CD4-positive, alpha-beta T cell treated with Interferon gamma for 1 hour (primary cell): ENCODE measurements at regions not wholly inside any gene's neighbourhood (a gene's known extent, or its start where the extent isn't known, plus 50 kb on each side); places are given as distances from the start of the nearest gene placed in this dataset.
"Not testable (repeated sequence)": the region's sequence is repeated elsewhere in the genome, so short reads cannot be mapped to it uniquely, and the experiment has no call there.

Experiments used
- DNase-seq: peaks from one replicate; pipeline ENCODE4 v3.0.0-alpha.2; 2020

DNA sequence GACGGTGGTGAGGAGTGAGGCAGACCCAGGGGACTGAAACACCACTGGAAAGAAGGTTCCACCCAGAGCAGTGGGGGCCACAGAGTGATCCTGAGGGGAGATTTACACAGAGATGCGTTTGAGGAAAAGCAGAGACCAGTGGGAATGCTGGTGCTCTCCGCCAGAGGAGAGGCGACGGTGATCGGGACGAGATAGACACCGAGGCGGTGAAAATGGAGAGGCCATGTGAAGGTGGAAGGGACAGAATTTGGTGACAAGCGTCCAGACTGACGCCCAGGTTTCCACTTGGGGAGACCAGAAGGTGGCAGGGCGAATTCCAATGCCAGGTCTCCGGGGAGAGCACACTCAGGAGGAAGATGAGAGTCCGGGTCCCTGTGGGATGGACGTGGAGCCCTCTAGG lies 374.8 kb downstream of the CNTNAP3B start:
- DNase-seq = not testable (repeated sequence)

DNA sequence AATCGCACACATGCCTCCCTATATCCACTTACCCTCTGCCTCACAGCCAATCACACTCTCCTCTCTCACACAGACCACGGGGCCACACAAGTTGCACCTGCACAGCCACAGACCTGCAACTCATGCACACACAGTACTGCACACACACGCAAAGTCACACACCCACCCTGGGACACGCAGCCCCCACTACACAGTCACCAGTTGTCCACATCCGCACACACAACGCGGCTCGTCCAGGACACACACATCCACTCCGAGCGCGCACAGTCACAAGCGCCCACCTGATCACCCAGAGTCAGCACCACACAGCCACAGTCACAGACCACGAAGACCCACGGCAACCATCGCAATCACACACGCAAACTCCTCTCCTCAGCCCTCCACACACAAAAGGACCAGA lies 387.3 kb downstream of the CNTNAP3B start:
- DNase-seq = not testable (repeated sequence)

DNA sequence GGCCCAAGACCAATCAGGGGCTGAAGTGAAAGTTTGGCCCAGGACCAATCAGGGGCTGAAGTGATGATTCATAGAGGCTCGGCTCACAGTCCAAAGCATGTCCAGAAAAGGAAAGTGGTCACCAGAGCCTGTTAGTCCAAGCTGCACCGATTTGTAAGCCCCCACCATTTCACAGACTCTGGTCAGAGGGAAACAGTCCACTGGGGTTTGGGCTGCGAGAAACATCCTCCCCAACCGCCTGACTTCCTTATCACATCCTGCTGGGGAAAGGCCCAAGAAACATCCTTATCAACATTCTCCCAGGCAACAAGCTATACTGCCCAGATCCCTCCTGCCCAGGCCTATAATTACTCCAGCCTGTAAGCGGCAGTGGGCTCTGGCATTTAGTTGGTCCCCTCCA lies 388.1 kb downstream of the CNTNAP3B start:
- DNase-seq = not testable (repeated sequence)

DNA sequence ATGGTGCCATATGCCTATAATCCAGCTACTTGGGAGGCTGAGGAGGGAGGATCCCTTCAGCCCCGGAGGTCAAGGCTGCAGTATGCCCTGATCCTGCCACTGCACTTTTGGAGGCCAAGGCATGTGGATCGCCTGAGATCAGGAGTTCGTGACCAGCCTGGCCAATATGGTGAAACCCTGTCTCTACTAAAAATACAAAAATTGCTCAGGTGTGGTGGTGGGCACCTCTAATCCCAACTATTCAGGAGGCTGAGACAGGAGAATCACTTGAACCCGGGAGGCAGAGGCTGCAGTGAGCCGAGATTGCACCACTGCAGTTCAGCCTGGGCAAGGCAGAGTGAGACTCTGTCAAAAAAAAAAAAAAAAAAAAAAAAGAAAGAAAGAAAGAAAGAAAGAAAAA lies 390.5 kb downstream of the CNTNAP3B start:
- not testable (repeated sequence) for DNase-seq

DNA sequence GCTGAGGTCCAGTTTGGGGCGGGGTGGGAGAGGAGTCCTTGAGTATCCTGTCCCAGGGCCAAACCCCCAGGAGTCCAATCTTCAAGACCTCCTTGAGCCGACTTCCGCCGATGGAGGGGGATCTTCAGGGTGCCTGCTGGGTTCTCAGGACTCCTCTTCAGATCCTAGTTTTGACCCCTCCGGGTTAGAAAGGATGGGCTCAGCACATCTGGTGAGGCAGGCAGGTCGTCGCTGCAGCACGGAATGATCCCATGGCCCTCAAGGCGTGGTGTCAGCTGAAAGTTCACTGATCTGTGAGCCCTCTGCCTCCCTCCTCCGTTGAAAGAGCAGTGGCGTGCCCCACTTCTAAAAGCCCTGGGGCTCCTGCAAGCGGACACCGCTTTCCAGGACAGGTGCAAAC lies 430.0 kb downstream of the CNTNAP3B start:
- DNase-seq = not testable (repeated sequence)

DNA sequence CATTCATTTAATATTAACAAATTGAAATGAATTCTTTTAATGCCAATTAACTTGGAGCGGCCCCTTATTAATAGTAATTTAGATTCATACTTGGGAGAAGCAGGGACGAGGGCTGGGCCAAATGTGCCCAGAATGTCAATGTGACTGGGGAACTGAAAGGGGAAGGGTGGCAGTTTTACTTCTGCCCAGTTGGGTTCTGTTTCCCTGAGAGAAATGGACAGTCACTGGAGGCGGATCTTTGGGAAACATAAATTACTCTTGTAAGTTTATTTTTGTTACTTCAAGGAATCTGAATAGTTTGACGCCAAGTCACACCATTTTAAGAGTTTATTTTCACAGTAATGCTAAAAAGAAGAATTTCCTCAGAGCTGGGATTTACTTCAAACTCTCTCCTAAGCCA lies 432.1 kb downstream of the CNTNAP3B start:
- peak; percentile 5 for DNase-seq

DNA sequence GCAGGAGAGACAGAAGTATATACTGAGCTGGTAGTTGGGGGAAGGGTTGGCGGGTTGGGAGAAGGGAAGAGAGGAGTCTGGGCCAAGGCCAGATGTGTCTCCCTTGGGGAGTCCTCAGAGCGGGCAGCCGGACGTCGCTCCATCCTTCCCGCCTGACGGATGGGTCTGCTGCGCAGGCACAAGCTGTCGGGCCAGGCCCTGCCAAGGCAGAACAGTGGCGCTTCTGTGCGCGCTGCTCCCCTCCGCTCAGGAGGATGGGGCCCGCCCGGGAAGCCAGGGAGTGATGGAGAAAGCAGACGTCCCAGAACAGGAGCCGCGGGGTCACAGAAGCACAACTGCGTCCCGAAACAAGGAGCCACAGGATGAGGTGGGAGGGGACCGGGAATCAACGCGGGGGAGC lies 449.9 kb downstream of the CNTNAP3B start:
- DNase-seq = not testable (repeated sequence)

DNA sequence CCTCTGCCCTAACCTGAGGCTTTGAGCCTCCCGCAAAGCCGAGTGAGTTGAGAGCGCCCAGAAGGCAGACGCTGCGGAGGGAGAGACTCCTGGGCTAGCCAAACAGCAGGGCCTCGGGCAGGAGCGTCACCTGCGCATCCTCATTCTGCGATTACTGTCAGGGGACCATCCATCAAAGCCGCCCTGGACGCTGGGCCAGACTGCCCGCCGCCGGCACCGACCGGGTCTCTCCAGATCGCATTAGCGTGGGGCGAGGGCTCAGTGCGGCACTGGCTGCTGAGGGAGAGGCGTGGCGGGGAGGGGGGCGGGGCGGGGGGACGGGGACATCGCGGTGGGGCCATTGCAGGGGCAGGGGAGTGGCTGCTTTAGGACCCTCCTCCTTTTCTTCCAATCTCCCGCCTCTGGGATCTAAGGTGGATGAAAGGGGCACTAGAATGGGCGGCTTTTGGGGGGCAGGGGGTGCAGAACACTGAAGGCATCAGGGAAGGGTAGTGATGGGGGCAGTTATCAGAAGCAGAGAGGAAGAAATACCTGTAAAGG lies 465.7 kb downstream of the CNTNAP3B start:
- DNase-seq = not testable (repeated sequence)

DNA sequence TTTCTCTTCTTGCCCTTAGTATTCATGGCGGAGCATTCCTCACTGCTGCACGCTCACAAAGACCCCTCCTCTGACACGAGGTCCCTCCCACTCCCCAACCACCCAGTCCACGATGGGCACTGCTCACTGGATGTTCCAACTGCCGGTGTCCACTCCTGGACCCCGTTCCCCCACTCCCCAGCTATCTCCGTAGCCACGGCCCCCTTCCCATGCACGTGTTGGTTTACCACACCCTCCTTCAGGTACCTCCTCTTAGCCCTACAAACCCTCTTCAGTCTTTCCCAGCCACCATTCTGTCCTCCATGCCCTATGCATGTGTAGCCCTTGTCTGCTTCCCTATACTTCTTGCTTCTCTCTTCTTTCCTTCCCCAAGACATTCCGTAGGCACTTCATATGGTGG lies 469.6 kb upstream of the ZNG1F start:
- not testable (repeated sequence) for DNase-seq

DNA sequence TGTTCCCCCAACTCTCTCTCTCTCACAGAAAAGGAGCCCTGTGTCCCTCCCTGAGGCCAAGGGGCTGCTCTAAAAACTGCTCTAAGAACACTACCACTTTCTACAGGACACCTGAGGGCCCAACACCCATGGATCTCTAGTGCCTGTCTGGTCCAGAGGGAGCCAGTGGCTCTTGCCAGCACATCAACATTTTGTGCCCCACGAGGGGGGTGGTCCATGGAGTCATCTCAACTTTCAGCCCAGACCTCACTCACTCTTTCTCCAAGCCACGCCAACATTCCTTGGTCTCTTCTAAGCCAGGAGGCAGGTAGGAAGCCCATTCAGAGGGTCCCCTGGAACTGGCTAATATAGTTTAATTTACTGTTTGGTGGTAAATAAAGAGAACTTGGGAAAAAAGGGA lies 469.0 kb upstream of the ZNG1F start:
- not testable (repeated sequence) for DNase-seq

DNA sequence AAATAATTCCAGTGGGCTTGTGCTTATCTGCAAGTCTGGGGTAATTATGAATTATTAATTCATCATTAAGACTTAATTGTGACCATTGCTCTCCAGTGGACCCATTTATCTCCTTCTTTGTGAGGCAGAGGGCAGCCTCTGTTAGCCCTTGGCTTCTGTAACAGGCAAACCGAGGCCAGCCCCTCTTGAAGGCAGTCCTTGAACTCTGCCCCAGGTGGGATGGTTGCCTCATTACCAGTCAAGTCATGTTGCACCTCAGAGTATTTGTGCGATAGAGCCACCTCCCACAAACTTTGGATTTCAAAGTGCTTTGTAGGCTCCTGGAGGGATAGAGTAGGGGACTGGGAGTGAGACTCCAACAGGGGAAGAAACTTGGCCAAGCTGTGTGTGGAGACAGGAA lies 468.0 kb upstream of the ZNG1F start:
- not testable (repeated sequence) for DNase-seq

DNA sequence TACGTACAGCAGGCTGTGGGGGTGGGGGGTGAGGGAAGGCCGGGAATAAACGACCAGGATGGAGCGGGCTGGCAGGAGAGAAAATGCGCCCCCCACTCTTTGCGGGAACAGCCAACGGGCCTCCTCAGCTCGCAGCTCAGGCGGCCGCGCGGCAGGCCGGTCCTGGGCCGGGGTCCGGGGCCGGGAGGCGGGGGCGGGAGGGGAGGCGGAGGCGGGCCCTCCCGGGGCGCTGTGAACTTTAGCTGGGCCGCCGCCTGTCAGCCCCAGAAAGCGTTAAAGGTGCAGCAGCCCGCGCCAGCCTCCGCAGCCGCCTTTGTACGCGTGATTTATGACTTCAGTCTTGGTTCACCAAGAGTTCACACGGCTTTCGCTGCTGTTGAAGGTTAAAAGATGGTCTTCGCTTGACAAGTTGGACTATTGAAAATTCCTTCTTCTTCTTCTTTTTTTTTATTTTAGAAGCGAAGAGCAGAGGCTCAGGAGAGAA lies 466.0 kb upstream of the ZNG1F start:
- not testable (repeated sequence) for DNase-seq

DNA sequence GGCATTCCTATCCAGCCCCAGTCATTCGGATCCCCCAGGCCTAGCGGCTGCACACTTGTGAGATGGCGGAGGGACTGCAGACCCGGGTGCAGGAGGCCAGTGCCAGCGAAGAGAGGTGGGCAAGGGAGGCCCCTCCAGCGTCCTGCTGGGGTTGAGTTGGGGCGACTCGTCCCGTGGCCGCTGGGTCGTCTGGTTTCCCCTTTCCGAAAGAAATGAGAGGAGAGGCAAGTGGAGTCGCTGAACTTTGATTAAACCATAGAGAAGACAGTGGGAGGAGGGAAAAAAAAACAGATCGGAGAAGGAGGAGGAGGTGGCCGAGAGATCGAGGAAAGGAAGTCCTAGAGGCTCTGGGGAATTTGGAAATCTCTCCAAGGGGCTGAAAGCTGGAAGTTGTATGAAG lies 465.2 kb upstream of the ZNG1F start:
- DNase-seq = not testable (repeated sequence)

DNA sequence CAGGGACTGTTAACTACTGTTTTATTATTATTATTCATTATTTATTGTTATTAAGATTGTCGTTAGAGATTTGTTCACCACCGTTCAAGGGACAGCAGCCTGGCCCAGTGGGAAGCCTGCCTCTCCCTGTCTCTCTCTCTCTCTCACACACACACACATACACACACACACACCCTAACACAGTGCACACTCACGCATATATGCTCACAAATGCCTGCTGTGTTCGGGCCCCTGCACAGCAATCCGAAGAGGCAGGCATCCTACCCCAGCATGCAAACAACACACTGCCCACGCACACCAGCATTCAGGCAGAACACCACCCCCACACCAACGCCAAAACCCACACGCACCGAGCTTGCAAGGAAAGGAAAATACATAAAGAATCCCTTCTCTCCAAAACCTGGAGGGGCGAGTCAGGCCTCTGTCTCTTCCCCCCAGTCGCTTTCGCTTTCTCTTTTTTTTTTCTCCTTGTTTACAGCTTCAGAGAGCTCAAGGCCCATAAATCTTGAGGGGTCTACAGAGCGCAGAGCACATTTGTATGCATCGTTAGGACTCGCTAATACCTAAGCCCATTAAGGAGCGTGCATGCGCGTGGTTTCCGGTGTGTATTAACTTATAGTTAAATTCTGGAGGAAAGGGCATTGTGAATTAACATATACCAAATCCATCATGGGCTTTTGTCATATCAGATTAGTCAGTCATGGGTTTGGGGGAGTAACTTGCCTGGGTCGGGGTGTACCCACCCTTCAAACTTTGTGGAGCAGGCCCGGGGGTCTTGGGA lies 464.6 kb upstream of the ZNG1F start:
- DNase-seq = not testable (repeated sequence)

DNA sequence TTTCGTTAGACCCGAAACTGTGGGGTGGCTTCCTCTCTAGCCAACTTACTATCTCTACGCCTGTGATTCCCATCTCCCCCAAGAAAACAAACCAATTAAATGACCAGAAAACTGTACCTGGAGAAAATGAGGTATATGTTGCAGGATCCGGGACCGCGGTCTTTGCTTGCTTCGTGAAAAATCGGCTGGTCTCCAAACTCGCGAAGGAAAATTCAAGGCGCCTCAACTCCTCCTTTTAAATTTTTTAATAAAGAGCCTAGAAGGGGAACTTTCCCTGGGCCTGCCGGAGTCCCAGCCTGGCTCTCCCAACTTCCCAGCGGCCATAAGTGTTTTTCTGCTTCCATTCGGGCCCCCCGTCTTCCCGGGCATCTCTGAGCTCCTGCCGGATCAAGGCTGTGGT lies 463.7 kb upstream of the ZNG1F start:
- not testable (repeated sequence) for DNase-seq

DNA sequence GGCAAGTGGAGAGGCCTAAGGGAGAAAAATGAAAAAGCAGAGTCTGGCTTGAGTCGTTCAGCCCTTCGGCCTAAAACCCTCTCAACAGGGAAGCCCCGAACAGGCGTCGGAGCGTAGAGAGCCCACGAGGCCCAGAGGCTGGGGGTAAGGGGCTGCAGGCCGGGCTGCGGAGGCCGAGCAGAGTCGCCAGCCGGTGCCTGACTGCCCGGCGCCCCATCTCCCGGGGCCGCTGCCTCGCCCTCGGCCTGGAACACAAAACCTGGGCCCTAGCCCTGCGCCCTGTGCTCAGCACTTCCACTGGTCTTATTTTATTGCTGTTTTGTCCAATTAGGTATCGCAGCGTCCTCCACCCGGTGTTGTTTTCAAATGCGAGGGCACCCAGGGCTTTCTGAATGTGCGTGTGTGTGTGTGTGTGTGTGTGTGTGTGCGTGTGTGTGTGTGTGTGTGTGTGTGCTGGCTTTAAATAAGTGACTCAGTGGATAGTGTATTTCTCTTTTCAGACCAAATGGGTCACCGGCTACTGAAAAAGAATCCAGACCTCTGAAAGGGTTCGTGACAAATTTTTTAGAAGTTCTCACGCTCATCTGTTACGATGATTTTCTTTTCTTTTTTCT lies 463.1 kb upstream of the ZNG1F start:
- not testable (repeated sequence) for DNase-seq

DNA sequence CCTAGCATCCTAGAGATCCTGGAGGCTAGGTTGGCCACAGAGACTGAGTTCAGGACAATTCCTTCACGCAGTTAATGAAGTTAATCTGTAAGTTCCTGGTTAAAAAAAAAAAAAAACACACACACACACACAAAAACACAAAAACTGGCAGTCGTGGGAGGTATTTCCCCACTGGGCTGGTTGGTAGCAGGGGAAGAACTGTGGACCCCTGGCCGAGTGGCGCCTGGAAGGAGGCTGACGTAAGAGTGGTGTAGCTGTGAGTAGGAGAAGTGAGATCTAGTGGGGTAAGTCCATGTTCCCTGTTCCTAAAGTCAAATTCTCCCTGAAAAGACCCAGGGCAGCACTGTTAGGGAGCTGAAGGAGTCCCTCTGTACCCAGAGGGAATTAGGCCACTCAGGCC lies 461.0 kb upstream of the ZNG1F start:
- not testable (repeated sequence) for DNase-seq

DNA sequence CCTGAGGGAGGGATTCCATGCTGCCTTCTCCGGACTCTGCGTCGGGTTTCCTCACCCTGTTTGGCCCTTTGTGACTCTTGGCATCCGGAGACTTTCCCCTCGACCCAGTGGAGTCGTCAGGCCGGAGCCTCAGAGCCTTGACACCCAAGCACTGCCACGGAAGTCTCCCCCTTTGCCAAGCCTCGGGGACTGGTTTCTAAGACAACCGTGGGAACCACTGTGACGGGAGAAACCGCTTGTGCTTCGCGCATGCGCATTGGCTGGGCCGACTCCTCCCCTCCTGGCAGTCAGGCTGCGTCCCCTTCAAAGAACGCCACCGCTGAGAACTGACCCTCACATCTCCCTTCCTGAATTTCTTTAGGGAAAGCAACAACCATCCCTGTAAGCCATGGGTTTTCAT lies 459.4 kb upstream of the ZNG1F start:
- not testable (repeated sequence) for DNase-seq

DNA sequence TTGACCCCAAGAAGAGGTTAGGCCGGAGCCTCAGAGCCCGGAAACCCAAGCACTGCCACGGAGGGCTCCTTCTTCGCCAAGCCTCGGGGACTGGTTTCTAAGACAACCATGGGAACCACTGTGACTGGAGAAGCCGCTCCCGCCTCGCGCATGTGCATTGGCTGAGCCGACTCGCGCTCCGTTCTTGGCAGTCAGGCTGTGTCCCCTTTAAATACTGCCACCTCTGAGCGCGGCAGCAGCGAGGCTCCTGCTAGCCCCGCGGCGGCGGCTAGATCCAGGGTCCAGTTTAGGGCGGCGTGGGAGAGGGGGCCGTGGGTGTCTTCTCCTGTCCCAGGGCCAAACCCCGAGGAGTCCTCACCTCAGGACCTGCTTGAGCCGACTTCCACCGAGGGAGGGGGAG lies 457.1 kb upstream of the ZNG1F start:
- not testable (repeated sequence) for DNase-seq

DNA sequence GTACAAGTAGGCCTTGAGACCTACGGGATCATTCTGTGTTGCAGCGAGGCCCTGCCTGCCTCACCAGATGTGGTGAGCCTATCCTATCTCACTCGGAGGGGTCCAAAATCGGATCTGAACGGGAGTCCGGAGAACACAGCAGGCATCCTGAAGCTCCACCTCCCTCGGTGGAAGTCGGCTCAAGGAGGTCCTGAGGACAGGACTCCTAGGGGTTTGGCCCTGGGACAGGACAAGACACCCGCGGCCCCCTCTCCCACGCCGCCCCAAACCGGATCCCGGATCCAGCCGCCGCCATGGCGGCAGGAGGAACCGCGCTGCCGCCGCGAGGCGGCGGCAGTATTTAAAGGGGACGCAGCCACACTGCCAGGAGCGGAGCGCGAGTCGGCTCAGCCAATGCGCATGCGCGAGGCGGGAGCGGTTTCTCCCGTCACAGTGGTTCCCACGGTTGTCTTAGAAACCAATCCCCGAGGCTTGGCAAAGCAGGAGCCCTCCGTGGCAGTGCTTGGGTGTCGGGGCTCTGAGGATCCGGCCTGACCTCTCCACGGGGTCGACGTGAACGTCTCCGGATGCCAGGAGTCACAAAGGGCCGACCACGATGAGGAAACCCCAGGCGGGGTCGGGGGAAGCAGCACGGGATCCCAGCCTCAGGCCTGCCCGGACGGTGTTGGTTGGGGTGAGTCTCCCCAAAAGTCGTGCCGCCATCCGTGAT lies 454.6 kb upstream of the ZNG1F start:
- peak; percentile 77 for DNase-seq

DNA sequence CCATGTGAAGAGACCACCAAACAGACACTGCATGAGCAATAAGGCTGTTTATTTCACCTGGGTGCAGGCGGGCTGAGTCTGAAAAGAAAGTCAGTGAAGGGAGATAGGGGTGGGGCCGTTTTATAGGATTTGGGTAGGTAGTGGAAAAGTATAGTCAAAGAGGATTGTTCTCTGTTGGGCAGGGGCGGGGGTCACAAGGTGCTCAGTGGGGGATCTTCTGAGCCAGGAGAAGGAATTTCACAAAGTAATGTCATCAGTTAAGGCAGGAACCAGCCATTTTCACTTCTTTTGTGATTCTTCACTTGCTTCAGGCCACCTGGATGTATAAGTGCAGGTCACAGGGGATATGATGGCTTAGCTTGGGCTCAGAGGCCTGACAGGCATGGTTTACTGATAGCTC lies 444.6 kb upstream of the ZNG1F start:
- not testable (repeated sequence) for DNase-seq

DNA sequence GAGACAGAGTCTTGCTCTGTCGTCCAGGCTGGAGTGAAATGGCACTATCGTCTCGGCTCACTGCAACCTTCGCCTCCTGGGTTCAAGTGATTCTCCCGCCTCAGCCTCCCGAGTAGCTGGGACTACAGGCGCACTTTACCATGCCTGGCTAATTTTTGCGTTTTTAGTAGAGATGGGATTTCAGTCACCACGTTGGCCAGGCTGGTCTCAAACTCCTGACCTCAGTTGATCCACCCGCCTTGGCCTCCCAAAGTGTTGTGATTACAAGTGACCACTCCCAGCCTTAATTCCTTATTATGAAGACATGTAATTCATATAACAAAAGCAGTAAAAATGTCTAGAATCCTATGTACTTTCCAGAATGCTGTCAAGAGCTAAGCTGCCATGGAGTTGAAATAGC lies 434.5 kb upstream of the ZNG1F start:
- DNase-seq = not testable (repeated sequence)

DNA sequence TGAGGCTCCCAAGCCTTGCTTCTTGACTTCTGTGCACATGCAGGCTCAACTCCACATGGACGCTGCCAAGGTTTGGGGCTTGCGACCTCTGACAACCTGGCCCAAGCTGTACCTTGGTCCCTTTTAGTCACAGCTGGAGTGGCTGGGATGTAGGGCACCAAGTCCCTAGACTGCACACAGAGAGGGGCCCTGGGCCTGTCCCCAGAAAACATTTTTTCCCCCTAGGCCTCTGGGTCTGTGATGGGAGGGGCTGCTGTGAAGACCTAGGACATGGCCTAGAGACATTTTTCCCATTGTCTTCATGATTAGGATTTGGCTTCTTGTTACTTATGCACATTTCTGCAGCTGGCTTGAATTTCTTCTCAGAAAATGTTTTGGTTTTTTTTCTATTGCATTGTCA lies 430.1 kb upstream of the ZNG1F start:
- not testable (repeated sequence) for DNase-seq
